ENCODE measurements at regions not wholly inside any gene's neighbourhood (a gene's known extent, or its start where the extent isn't known, plus 50 kb on each side); places are given as distances from the start of the nearest gene placed in this dataset.

DNA sequence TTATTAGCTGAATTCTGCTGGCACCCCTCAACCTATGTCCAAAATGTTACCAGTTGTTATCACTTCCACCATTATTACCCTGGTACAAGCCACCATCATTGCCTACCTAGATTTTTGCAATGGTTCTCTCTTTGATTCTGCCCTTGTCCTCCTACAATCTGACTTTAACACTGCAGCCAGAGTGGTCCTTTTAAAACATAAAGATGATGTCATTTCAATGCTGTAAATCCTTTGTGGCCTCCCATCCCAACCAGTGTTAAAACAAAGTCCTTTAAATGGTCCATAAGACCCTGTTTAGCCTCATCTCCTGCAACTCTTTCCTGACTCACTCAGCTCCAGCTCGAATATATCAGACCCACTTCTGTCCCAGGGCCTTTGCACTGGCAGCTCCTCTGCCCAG lies 54.9 kb upstream of the FSTL4 start:
- Histone ChIP-seq H3K27me3 (ENCODE audit: insufficient read depth, low read length) (no peaks in the 10 kb centered on the region), H3K4me2 (ENCODE audit: low read length) (no peak overlapping the region), H3K27ac (ENCODE audit: low read depth, low read length, poor library complexity, severe bottlenecking) (no peak overlapping the region), H4K20me1 (ENCODE audit: insufficient read depth, low read length) (no peaks in the 10 kb centered on the region), H3K79me2 (ENCODE audit: insufficient read depth, low read length) (no peaks in the 10 kb centered on the region), H3K9me2 (ENCODE audit: low read depth, low read length) (no peaks in the 10 kb centered on the region), H3F3A (ENCODE audit: insufficient read depth, low read length) (no peaks in the 10 kb centered on the region), H3K4me3 (ENCODE audit: low read depth, low read length, poor library complexity, severe bottlenecking) (no peak overlapping the region), H3K4me1 (ENCODE audit: insufficient read depth, low read length, severe bottlenecking) (no peaks in the 10 kb centered on the region), H3K36me3 (ENCODE audit: insufficient read depth, low read length) (no peaks in the 10 kb centered on the region), H2AFZ (ENCODE audit: low read length) (no peak overlapping the region), H3K9me3 (ENCODE audit: low read length) (no peaks in the 10 kb centered on the region), H3K9ac (ENCODE audit: low read length) (no peak overlapping the region)
- no peak for TF ChIP-seq EZH2 (IDR thresholded peaks at IDR 0.05; ENCODE audit: borderline replicate concordance, low read length)
- TF ChIP-seq, protein P1, sequence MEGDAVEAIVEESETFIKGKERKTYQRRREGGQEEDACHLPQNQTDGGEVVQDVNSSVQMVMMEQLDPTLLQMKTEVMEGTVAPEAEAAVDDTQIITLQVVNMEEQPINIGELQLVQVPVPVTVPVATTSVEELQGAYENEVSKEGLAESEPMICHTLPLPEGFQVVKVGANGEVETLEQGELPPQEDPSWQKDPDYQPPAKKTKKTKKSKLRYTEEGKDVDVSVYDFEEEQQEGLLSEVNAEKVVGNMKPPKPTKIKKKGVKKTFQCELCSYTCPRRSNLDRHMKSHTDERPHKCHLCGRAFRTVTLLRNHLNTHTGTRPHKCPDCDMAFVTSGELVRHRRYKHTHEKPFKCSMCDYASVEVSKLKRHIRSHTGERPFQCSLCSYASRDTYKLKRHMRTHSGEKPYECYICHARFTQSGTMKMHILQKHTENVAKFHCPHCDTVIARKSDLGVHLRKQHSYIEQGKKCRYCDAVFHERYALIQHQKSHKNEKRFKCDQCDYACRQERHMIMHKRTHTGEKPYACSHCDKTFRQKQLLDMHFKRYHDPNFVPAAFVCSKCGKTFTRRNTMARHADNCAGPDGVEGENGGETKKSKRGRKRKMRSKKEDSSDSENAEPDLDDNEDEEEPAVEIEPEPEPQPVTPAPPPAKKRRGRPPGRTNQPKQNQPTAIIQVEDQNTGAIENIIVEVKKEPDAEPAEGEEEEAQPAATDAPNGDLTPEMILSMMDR (IDR thresholded peaks at IDR 0.05; ENCODE audit: low read length): no peak

DNA sequence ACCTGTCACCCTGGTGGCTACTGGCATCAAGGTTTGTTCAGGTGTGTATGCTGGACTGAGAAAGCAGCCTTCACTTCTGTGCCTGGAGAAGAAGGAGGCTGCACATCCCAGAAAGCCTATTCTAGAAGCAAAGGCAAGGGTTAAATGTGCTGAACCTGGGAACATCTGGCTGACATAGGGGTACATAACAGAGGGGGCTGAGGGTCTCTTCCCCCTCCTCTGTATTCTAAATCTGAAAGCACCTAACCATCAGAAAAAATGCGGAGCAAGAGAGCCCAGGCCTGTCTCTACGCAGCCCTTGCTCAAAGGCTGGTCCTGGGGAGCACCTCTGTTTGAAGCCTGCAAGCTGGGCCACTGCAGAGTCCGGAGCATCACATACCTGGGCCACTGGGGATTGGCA lies 53.2 kb upstream of the FSTL4 start:
- Histone ChIP-seq H3K27ac (ENCODE audit: low read depth, low read length, poor library complexity, severe bottlenecking) (no peak overlapping the region), H3K4me1 (ENCODE audit: insufficient read depth, low read length, severe bottlenecking) (no peaks in the 10 kb centered on the region), H3K4me3 (ENCODE audit: low read depth, low read length, poor library complexity, severe bottlenecking) (no peak overlapping the region), H3K4me2 (ENCODE audit: low read length) (no peak overlapping the region), H3K9me2 (ENCODE audit: low read depth, low read length) (no peaks in the 10 kb centered on the region), H3K9me3 (ENCODE audit: low read length) (no peaks in the 10 kb centered on the region), H3F3A (ENCODE audit: insufficient read depth, low read length) (no peaks in the 10 kb centered on the region), H3K36me3 (ENCODE audit: insufficient read depth, low read length) (no peaks in the 10 kb centered on the region), H3K27me3 (ENCODE audit: insufficient read depth, low read length) (no peaks in the 10 kb centered on the region), H4K20me1 (ENCODE audit: insufficient read depth, low read length) (no peaks in the 10 kb centered on the region), H3K79me2 (ENCODE audit: insufficient read depth, low read length) (no peaks in the 10 kb centered on the region), H3K9ac (ENCODE audit: low read length) (no peak overlapping the region), H2AFZ (ENCODE audit: low read length) (no peak overlapping the region)
- TF ChIP-seq EZH2 (IDR thresholded peaks at IDR 0.05; ENCODE audit: borderline replicate concordance, low read length): no peak
- TF ChIP-seq, protein P1 (IDR thresholded peaks at IDR 0.05; ENCODE audit: low read length): no peak

DNA sequence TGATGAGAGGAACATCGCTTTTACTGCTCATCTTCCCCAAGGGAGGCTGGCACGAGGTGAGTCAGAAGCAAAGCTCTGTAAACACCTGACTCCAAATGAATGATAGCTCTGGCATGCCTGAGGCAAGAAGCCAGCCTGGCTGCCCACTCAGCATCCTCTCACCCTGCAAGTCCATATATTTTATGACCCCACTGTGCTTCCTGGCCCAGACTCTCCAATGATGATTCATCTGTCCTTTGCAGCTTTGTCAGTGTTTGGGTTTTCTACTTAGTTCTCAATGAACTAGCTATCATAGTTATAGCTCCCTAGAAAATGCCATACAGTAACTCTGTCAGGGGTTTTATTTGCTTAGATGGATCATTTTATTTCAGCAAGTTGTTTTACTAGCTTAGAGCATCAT lies 52.1 kb upstream of the FSTL4 start:
- H3K4me2 ChIP-seq (ENCODE audit: low read length): no peak overlapping the region
- no peaks in the 10 kb centered on the region for H3K79me2 ChIP-seq (ENCODE audit: insufficient read depth, low read length)
- H3K9me2 ChIP-seq (ENCODE audit: low read depth, low read length): no peaks in the 10 kb centered on the region
- no peaks in the 10 kb centered on the region for H4K20me1 ChIP-seq (ENCODE audit: insufficient read depth, low read length)
- H2AFZ ChIP-seq (ENCODE audit: low read length): no peak overlapping the region
- H3K4me1 ChIP-seq (ENCODE audit: insufficient read depth, low read length, severe bottlenecking): no peaks in the 10 kb centered on the region
- H3K9ac ChIP-seq (ENCODE audit: low read length): no peak overlapping the region
- H3K27me3 ChIP-seq (ENCODE audit: insufficient read depth, low read length): no peaks in the 10 kb centered on the region
- H3K9me3 ChIP-seq (ENCODE audit: low read length): no peaks in the 10 kb centered on the region
- no peak overlapping the region for H3K27ac ChIP-seq (ENCODE audit: low read depth, low read length, poor library complexity, severe bottlenecking)
- H3F3A ChIP-seq (ENCODE audit: insufficient read depth, low read length): no peaks in the 10 kb centered on the region
- H3K4me3 ChIP-seq (ENCODE audit: low read depth, low read length, poor library complexity, severe bottlenecking): no peak overlapping the region
- TF ChIP-seq, protein P1 (IDR thresholded peaks at IDR 0.05; ENCODE audit: low read length): no peak
- TF ChIP-seq EZH2 (IDR thresholded peaks at IDR 0.05; ENCODE audit: borderline replicate concordance, low read length): no peak
- no peaks in the 10 kb centered on the region for H3K36me3 ChIP-seq (ENCODE audit: insufficient read depth, low read length)

Measured in OCI-LY1 (cell line).